HG02938 (cell line): ENCODE measurements at regions not wholly inside any gene's neighbourhood (a gene's known extent, or its start where the extent isn't known, plus 50 kb on each side); places are given as distances from the start of the nearest gene placed in this dataset.

Experiments used
- ATAC-seq: cut with Tn5 transposase; IDR thresholded peaks from one replicate; pipeline ENCODE4 v1.9.1; 2021; ENCODE audit warnings: mild to moderate bottlenecking, moderate library complexity; ENCODE audit not compliant: unreplicated experiment

DNA sequence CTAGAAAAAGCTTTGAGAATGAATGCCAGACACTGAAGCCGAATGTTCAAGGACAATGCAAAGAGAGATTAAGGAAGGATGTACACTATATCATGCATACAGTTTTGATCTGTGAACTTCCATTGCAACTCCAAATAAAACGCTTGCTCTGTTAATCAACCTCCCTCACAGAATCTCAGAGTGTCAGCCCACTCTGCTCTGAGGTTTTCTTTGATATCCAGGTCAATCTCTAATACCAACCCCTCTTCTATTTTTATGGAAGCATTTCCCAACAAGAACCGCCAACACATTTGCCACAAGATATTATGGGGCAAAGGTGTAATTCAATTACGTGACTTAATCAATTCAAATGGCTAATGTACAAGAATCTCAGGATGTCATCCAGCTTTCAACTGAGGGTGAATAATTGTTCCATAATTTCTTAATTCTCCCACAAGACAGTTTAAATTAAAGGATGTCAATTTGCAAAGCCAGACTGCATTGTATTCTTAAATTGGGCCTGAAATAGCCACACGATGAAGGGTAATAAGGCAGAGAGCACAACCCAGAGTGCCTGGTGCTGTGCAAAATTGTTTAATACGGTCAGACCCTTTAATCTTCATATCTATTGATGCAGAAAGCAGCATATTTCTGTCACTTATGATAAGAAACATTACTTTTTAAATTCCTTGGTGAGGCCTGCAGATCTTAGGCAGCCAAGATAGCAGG lies 459.2 kb upstream of the DAB1 start:
- ATAC-seq, result no peak

DNA sequence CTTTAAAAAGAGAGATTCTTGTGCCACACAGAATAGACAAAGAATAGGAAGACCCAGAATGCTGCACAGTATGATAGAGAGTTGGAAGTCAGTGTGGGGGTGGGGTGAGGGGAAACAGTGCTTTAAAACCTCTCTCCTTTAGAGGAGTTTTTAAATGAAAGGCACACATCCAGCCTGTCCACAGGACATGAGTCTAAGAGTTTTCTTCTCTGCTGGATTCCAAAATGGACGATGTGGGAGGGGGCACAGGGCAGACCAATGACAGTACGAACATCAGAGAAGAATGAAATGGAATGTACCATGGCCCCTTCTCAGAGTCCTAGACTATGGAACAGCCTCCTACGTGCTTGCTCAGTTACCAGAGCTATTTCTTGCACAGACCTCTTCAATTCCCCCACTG lies 458.2 kb upstream of the DAB1 start:
- ATAC-seq, result no peak

DNA sequence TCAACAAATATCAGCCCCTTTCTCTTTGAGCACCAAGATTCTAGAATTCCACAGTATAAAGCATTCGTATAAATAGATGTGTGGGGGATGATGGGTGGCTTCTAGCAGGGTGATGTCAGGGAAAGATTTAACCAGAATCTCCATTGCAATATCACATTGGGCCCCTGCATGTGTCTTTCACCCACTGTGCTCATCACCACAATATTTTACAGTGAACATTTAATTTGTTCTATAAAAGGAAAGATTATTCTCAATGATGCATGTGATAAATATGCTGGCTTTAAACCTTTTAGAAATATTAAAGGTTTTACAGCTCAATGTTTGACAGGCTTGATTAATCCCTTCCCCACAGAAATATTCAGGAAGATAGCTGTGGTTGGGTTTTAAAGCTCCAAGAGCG lies 457.8 kb upstream of the DAB1 start:
- no peak for ATAC-seq

DNA sequence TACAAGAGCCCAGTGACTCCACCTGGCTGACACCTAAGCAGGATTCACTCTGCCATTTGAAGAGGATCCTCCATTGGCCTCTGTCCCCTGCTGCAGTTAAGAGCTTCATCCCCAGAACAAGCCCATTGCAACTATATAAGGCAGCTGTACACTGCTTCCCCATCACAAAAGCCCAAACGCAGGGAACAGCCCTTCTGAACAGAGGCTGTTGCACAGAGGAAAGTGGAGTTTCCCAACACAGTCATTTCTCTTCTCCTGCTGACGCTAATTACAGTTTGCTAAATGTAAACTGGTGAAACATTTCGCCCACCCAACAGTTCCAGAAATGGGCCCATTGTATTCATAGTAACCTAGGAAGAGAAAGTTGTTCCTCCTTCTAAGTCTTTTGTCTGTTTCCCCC lies 455.8 kb upstream of the DAB1 start:
- ATAC-seq, result no peak

DNA sequence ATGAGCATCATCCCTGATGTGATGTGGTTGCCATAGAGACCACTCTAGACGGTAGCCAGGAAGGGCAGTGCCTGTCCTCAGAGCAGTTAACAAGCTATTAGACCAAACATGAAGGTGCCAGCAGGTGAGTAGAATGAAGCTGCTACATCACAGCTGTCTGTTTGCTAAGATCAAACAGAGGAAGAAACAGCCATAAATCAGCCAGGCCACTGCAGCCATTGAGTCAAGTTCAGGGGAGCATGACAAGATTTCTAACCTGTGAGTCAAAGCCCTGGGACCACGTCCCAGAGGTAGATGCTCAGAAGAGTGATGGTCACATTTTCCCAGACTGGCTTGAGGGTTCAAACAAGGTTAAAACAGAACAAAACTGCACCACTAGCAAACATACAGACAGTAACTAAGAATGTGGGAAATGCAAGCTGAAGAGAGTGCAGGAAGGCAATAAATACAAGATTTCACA lies 450.6 kb upstream of the DAB1 start:
- no peak for ATAC-seq

DNA sequence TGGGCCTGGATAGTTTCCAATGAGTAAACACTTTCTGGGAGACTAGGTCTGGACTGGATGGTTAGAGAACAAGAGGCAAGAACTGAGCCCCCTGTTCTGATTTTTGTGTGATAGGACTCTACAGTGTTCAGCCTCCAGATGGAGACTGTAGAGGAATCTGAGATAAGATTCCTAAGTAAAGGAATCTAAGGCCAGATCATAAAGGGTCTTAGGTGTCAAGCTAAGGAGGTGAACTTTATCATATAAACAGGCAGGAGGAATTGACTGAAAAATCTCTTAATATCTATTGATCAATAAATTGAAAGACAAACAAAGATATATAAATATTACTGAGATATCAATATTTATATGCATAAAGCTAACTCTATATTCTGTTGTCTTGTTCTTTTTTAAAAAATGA lies 449.1 kb upstream of the DAB1 start:
- ATAC-seq, result no peak

DNA sequence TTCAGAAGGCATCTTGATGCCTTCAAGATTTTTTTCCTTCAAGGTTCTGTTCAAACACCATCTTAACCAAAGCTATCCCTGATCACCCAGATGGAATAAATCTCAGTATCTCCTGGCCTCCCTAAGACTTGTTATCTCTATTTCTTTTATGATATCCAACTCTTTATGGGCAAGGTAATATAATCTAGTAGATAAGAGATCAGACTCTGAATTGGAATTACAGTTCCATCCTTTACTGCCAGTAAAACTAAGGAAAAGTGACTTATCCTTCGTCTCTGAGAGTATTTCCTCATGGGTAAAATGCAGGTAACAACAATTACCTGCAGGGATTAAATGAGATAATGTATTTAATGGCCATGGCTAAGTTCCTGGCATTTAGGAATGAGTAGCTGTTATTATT lies 445.0 kb upstream of the DAB1 start:
- no peak for ATAC-seq

DNA sequence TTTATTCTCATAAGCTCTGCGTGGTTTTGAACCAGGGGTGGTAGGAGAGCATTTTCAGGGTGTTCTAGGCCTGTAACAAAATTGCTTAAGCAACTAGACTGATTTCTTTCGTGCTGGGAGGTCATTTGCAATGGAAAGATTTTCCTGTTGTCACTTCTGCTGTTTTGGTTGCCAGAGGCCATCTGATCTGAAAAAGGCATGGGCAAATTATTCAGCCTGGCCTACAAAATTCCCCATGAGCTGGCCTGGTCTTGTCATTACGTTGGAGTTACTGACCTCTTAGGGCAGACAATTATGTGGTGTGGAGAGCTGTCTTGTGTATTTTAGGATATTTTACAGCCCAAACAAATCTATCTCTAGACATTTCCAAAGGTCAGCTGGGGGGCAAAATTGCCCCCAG lies 444.4 kb upstream of the DAB1 start:
- ATAC-seq, result no peak

DNA sequence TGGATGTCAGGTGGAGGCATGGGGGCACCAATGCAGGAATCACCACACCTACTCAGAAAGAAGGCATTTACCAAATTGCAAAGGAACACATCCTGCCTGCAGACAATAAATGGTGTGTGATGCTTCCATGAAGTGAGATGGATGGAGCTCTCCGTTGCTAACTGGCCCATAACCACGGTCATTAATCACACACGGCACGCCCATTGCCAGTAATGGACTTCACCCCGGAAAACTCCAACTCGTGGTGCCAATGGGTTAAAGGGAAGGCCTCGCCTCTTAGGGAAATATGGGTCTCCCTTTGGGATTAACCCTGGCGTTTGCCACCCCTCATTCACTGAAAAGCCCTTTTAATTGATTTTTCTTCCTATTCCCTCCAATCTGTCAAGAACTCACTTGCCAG lies 443.1 kb upstream of the DAB1 start:
- no peak for ATAC-seq

DNA sequence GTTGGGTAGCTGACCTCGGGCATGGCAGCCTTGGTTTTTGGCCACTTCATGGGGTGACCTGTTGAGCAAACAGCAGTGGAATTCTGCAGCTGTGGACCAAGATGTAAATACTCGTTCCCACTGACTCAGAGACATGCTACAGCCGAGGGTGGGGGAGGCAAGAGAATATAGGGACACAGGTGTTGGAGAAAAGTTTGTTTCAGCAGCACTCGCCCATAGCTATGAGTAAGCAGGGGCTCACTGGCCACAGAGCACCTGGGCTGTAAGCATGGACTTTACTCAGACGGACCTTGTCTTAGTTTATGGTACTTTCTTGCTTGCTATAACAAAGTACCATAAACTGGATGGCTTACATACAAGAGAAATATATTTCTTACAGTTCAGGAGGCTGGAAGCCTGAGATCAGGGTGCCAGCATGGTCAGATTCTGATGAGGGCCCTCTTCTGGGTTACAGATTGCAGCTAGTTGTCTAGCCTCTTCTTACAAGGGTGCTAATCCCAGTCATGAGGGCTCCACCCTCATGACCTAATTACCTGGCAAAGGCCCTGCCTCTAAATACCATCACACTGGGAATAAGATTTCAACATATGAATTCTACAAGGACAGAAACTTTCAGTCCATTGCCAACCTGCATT lies 437.2 kb upstream of the DAB1 start:
- no peak for ATAC-seq

DNA sequence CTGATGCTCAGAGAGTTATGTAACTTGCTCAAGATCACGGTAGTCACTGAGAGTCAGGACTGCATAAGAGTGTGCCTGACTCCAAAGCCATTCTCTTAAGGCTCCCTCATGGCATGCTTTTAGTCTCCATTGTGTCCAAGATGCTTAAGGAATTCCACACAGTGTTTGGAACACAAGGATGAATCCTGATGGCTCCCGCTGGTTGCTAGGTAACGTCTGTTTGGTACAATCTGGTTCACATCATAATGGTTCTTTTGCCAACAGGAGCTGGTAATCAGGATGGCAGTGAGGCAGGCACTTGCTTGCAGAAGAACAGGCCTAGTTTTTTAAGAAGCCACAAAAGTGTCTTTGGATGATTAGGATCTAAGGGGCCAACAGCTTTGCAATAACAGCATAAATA lies 436.5 kb upstream of the DAB1 start:
- no peak for ATAC-seq

DNA sequence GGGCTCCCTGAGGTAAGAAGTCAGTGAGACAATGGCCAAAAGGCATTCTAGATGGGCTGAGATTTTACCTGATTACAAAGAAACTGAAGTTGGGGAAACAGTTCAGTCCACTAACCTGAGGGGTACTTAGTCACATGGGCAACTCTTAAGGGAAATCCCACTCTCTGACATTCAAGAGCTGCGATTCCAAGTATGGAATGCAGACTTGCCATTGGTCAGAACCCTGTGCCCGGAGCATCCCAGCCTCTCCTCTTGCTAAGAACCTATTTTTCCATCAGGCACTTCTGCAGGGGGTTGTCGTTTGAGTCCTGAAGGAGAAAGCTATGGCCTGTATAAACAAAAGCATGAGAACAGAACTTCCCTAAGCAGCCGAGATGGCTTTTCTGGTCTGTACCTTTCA lies 434.9 kb upstream of the DAB1 start:
- ATAC-seq, result no peak

DNA sequence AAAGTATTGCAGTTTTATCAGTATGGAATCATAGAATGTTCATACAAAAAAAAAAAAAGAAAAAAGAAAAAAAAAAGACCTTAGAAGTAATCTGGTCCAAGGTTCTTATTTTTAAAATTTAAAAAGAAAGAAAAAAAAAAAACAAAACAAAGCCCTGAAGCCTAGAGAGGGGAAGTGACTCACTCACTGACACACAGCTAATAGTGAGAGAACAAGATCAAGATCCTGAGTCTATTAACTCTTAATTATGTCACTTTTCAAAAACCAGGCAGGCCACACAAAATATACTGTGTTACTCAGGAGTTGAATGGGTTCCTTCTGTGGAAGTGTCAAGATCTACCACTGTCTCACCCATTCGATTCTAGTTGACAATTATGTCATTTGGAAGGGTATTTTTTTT lies 433.9 kb upstream of the DAB1 start:
- ATAC-seq, result no peak

DNA sequence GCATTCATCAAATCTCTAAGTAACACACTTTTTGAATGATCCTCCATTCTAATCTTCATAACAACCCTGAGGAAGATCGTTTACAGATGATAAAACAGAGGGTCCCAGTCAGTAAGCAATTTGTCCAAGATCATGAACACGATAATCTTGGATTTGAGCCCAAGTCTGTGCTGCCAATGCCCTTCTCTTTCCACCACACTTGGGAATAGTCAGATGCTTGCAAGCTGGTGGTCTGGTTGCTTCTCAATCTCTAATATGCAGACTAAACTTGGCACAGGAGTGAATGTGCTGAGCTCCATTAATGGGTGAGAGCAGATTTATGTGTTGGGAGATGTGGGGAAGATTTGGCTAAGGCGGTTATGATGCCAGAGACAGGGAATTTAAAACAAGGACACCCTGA lies 430.6 kb upstream of the DAB1 start:
- no peak for ATAC-seq

DNA sequence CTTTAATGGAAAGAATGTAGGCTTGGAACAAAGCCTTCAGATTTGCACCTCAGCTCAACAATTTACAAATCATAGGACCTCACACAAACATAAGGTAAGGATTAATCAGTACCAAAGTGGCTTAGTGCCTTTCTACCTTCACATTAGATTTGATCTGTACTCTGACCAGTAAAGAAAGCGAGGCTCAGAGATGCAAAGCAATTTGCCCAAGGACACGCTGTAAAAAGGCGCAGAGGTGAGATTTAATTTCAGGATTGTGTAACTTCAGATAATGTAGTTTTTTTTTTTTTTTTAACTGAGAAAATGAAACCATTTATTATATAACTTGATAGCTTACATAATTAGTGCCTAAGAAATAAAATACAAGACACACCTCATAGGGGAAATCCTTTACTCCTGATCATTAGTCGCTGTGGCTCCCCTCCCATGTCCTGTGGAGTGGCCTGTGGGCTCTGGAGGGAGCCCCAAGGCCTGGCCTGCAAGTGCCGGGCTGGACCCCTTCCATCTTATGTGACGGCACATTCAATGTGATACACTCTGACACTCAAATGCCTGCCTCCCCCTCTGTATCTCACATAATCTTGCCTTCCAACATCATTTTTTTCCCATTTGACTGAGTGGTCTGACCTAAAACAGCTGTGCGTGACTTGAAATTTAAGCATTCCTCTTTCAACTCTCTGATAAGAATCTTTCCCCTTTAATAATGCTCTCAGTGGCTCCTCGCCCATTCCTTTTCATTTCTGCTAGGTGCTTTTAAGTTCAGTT lies 426.5 kb upstream of the DAB1 start:
- ATAC-seq, result no peak

DNA sequence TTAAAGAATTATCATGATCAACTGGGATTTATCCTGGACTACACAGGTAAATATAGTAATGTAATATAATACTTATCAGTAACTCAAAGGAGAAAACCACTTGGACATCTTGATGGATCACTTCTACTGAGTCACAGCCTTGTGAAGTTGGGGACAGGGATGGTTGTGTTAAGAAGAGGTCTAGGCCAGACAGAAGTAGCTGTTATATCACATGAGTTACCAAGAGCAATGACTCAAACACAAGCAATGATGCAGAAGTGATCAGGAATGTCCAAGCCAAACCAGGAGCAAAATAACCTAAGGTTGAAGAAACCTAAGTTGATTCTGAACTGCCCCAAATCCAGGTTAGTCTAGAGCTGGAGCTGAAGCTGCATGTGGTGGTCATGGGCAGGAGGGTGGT lies 424.5 kb upstream of the DAB1 start:
- ATAC-seq, result no peak

DNA sequence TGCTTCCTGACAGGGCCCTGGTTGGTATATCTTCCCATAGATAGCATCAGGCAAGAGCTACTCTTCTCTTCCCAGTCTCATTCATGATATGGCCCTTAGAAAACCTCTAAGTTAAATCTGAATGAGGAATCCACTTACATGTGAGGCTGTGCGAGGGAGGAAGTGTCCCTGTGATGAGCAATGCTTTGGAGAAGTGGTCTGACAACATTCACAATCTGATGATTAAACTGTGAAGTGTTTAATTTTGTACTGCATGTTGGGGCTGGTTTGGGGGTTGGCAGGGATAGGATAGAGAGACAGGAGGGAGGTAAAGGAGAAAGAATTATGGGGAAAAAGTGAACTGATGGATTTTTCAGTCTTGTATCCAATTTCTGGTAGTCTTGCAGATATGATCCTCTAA lies 421.2 kb upstream of the DAB1 start:
- ATAC-seq, result no peak

DNA sequence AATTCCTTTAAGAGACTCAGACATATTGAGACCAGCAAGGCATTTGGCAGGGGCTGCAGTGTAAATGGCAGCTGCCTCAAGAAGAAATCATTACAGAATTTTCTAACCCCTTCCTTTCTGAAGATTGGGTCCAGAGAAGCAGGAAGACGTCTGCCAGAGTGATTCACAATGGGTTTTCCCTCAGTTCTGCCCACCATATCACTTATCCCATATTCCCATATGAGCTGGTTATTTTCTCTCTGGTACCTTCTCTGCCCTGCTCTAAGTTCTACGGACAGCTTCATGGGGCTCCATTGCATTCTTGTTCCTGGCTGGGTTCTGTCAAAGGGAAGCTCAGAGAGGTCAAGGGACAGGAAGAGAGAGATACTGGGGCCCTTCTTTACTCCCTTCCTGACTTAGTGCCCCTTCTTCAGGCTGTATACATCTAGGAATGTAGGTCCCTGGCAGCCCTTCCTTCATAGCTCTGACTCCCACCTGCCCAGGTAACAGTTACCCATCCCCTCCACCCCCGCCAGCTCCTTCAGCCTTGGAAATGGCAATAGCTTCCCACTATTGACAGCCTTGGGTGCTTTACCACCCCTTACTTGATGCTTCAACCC lies 420.6 kb upstream of the DAB1 start:
- no peak for ATAC-seq

DNA sequence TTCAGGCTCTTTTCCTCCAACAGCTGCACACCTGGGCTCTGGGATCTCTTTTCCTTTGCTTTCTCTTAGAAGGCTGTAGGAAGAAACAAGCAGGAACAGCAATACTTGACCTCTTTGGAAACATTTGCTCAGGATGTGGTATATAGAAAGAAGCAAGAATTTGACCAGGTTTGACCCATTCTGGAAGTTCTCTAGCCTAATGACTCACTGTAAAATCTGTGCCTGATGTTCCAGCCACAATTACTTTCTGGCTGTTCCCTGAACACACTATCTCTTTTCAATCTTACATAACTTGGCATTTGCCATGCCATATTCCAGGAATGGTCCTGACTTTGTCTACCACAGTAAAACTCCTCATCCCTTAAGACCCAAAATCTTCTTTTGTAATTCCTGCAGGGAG lies 419.9 kb upstream of the DAB1 start:
- no peak for ATAC-seq

DNA sequence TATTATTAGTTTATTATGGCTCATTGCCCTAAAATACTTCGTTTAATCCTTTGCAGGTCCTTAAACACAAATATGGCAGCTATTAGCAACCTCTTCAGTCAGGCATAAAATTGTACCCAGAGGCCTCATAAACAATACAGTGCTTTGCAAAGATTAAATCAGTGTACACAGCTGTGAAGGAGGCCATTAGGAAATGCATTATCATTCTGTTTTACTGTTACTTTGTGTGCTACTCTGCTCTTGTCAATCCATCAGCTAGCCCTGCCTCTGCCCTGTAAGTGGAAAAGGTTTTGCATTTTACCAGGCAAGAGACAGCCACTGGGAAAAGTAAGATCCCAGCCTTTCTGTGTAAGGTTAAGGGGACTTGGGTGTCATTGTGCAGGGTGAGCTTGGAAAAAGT lies 415.7 kb upstream of the DAB1 start:
- ATAC-seq, result no peak

DNA sequence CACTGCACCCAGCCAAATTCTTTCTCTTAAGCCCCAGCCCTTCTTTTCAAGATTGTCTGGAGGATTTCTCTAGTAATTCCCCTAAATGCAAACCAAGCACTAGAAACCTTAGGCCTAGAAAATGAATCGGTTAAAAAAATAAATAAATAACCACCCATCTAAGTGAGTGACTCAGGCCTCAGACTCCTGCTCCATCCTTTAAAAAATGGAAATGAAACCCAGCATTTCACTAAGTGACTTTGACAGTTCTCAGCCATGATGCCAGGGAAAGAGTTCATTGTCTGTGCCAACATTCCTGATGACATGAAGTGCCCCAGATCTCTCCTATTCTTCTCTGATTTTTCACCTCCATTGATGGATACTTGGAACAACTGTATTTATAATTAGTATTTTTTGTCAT lies 415.2 kb upstream of the DAB1 start:
- no peak for ATAC-seq

DNA sequence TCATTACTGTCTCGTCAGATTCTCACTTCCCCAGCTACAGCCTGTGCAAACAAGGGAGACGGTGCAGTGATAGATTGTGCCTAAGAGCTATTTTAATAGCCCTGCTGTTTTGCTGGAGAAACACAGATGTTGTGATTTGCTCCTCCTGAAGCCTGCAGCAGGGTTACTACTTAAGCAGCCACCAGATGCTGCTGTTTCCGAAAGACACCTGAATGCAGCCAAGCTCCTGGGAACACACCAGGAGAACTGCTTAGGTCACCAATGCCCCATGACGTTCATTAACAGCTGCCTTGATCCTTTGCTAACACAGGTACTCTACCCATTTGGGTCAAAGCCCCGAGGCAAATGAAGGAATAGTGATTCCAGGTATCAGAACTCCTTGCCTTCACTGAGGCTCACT lies 411.8 kb upstream of the DAB1 start:
- no peak for ATAC-seq
